GM18873 (cell line): ENCODE measurements at regions not wholly inside any gene's neighbourhood (a gene's known extent, or its start where the extent isn't known, plus 50 kb on each side); places are given as distances from the start of the nearest gene placed in this dataset.
"Not testable (repeated sequence)": the region's sequence is repeated elsewhere in the genome, so short reads cannot be mapped to it uniquely, and the experiment has no call there.

Experiments used
- ATAC-seq: cut with Tn5 transposase; IDR thresholded peaks from one replicate; pipeline ENCODE4 v1.9.1; 2021; ENCODE audit warnings: mild to moderate bottlenecking, moderate library complexity, moderate number of reproducible peaks; ENCODE audit not compliant: unreplicated experiment, low FRiP score

DNA sequence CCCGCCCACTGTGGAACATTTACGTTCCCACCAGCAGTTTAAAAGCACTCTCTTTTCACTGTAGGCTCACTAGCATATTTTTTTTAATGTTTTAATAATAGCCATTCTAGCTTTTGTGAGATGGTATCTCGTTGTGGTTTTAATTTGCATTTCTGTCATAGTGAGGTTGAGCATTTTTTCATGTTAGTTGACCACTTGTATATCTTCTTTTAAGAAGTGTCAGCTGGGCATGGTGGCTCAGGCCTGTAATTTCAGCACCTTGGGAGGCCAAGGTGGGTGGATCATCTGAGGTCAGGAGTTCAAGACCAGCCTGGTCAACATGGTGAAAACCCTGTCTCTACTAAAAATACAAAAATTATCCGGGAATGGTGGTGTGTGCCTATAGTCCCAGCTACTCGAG lies 781.7 kb upstream of the SLIT2 start:
- ATAC-seq, result not testable (repeated sequence)

DNA sequence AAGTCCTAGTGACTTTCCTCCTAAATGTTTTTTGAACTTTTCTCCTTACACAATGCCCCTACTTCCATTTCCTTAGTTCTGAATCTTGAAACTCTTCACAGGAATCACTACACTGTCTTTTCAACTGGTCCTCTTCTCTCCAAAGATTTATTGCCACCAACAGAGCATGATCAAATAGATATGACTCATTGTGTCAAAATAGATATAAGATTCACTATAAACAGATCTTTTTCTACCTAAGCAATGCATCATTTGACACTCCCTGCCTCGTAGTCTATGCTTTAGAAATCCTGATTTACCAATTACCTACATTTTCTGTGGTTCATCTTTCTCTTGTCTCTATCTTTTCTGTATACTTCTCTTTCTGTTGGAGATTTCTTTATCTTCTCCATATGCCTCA lies 789.6 kb upstream of the SLIT2 start:
- no peak for ATAC-seq

- ATAC-seq, result no peak
Measured at GRCh38 chr4:19455850-19456602, 795.7 kb upstream of the SLIT2 start.

- ATAC-seq, result no peak
Measured at GRCh38 chr4:19455196-19455595, 796.5 kb upstream of the SLIT2 start.

GRCh38 chr4:19438233-19438632 lies 813.5 kb upstream of the SLIT2 start:
- no peak for ATAC-seq

DNA sequence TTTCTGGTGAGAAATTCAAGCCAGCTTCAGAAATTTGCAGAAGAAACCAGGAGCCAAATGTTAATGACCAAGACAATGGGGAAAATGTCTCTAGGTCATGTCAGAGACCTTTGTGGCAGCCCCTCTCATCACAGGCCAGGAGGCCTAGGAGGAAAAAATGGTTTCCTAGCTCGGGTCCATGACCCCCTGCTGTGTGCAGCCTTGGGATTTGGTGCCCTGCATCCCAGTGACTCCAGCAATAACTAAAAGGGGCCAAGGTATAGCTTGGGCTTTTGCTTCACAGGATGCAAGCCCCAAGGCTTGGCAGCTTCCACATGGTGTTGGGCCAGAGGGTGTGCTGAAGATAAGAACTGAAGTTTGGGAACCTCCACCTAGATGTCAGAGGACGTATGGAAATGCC lies 814.7 kb upstream of the SLIT2 start:
- no peak for ATAC-seq

- no peak for ATAC-seq
Measured at GRCh38 chr4:19429684-19430083, 822.0 kb upstream of the SLIT2 start.

- no peak for ATAC-seq
Measured at GRCh38 chr4:19425146-19425545, 826.6 kb upstream of the SLIT2 start.

DNA sequence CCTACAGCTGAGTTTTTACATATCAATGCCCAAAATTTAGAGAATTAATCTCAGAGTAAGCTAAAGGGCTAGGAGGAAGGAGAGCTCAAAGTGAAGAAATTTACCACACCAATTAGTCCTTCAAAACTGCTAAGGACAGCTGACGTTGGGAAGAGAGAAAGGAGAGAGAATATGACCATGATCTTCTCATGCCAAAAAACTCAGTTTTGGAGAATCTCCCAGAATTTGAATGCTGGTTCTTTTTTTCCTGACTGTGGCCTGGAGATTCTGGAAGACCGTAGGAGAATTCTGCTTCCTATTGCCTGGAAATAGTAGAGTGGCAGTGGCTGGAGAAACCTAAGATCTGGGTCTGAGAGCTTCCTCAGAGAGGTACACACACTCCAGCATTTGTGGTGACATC lies 834.4 kb upstream of the SLIT2 start:
- ATAC-seq, result no peak

DNA sequence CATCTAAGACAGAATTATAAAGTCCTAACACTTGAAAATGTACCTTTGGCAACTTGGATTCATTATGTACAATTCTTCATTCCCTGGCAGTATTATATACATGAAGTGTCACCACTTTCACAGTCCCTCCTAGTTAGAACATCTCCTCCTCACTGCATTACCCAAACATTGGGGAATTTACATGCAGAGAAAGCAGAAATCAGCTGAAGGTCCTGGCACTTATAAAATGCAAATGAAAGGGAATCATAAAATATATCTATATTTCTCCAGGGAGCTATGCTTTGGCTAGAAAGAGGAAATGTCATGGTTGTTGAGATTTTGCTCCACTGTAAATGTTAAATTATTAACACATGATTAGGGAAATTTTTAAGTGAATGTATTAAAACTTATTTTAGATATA lies 835.6 kb upstream of the SLIT2 start:
- ATAC-seq, result no peak

- ATAC-seq, result no peak
Measured at GRCh38 chr4:19408490-19408889, 843.2 kb upstream of the SLIT2 start.

DNA sequence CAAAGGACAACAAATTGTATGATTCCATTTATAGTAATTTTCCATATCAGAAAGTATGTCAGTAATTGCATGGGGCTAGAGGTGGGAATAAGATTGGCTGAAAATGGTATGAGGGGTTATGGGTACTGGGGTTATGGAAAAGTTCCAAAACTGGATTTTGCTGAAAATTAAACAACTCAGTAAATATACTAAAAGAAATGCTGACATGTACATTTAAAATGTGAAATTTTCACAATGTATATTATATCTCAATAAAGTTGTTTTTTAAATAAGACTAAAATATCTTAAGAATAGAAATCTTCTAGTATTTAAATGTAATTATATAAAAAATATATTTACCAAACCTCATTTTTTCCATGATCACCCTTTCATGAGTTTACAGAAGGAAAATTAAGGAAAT lies 844.9 kb upstream of the SLIT2 start:
- no peak for ATAC-seq

GRCh38 chr4:19403786-19404370 lies 847.8 kb upstream of the SLIT2 start:
- no peak for ATAC-seq

DNA sequence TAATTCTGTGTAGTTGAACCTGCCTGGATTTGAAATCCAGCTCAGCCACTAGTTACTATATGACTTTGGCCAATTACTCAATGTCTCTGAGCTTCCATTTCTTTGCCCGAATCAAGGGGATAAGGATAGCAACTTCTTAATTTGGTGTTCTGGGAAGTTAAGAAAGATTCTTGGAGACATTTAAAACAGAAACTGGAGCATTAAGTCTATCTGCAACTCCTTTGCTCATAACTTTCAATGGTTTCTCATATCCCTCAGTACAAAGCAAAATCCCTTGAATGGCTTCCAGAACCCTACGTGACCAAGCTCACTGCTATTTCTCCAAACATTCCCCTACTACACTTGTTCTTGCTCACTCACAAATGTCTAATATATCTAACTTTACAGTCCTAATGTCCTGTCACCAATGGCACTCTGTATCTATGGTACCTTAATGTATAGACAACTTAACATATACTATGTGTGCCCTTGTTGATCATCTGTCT lies 849.1 kb upstream of the SLIT2 start:
- ATAC-seq, result no peak

GRCh38 chr4:19401301-19402080 lies 850.2 kb upstream of the SLIT2 start:
- no peak for ATAC-seq

- ATAC-seq, result no peak
Measured at GRCh38 chr4:19400820-19401219, 850.9 kb upstream of the SLIT2 start.

GRCh38 chr4:19399001-19399400 lies 852.7 kb upstream of the SLIT2 start:
- ATAC-seq, result no peak

- no peak for ATAC-seq
Measured at GRCh38 chr4:19386786-19387185, 864.9 kb upstream of the SLIT2 start.

DNA sequence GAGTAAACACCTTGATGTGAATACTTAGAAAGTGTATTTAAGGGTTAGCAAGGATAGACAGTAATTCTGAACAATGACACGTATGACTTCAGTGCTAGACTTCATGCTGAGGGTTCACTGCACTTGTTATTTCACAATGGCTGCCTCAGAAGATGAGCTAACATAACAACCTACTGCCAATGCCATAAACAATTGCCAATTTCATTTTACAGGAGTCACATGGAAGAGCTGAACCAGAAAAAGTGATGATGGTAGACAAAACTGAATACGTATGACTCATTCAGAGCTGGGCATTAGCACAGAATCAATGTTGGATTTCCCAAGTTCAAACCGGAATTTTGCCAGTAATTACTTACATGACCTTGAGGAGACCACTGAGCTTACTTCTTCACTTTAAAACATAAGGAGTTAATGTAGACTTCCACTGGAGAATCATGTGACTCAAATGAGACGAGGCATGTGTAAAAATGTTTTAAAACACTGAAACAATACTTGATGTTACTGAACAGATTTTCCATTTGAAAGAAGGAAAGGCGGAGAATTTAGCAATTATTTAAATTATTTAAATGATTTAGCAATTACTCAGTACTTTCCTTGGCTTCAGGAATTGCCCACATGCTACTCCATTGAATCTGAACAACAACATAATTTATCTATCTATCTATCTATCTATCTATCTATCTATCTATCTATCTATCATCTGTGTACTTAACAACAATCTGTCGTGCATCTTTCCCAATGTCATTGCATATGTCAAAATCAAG lies 868.5 kb upstream of the SLIT2 start:
- no peak for ATAC-seq

DNA sequence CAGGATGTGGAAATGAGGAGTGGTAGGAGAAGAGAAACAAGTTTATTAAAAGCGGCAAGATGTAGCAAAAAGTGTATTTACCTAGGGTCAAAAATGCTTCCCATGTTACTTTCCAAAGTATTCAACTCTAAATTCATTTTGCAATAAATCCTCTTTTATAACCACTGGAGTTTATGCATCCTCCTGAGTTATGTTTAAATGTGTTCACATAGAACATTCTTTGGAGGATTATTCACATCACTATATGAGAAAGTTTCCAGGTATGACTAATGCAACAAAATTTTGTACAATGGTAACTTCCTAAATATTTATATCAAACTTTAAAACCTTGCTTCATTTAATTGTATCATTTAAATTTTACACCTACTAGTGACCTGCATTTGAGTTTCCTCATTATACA lies 870.6 kb upstream of the SLIT2 start:
- no peak for ATAC-seq

- ATAC-seq, result no peak
Measured at GRCh38 chr4:19380600-19380999, 871.1 kb upstream of the SLIT2 start.
